Trophoblast cell (in vitro differentiated cells and primary cell): ENCODE measurements at regions not wholly inside any gene's neighbourhood (a gene's known extent, or its start where the extent isn't known, plus 50 kb on each side); places are given as distances from the start of the nearest gene placed in this dataset.

ENCODE experiments used
- DNase-seq, 2 donors: peaks; one replicate each; pipeline ENCODE4 v3.0.0-alpha.2; 2016
- H2AFZ ChIP-seq: 2 replicates; pipeline ENCODE4 v1.6.1; 2013; ENCODE audit warnings: low read length, moderate library complexity, mild to moderate bottlenecking; ENCODE audit not compliant: insufficient read depth, poor library complexity
- H2AK5ac ChIP-seq: 2 replicates; pipeline ENCODE4 v1.6.1; 2013; ENCODE audit warnings: mild to moderate bottlenecking, low read length
- H2BK120ac ChIP-seq: 2 replicates; pipeline ENCODE4 v1.6.1; 2013; ENCODE audit warnings: low read length, mild to moderate bottlenecking, moderate library complexity; ENCODE audit not compliant: insufficient read depth, poor library complexity
- H2BK12ac ChIP-seq: 2 replicates; pipeline ENCODE4 v1.6.1; 2013; ENCODE audit warnings: mild to moderate bottlenecking, low read length, moderate library complexity
- H2BK5ac ChIP-seq: 2 replicates; pipeline ENCODE4 v1.6.1; 2013; ENCODE audit warnings: low read length, low read depth, moderate library complexity, mild to moderate bottlenecking; ENCODE audit not compliant: poor library complexity
- H3K14ac ChIP-seq: 2 replicates; pipeline ENCODE4 v1.6.1; 2013; ENCODE audit warnings: mild to moderate bottlenecking, low read length
- H3K18ac ChIP-seq: 2 replicates; pipeline ENCODE4 v1.6.1; 2013; ENCODE audit warnings: mild to moderate bottlenecking, low read length
- H3K23ac ChIP-seq: 2 replicates; pipeline ENCODE4 v1.6.1; 2013; ENCODE audit warnings: low read length
- H3K27ac ChIP-seq: 2 replicates; pipeline ENCODE4 v1.5.1; 2013; ENCODE audit warnings: low read depth, mild to moderate bottlenecking, inconsistent platforms, low read length, moderate library complexity
- H3K27me3 ChIP-seq: 2 replicates; pipeline ENCODE4 v1.6.1; 2013; ENCODE audit warnings: inconsistent platforms, mild to moderate bottlenecking, low read length, moderate library complexity; ENCODE audit not compliant: insufficient read depth
- H3K36me3 ChIP-seq, 2 experiments: 1 replicate in 1 of 2; 2 replicates in 1 of 2; pipeline ENCODE4 v1.6.1; 2013; ENCODE audit warnings: low read length in 2 of 2, mild to moderate bottlenecking in 2 of 2, moderate library complexity in 1 of 2; ENCODE audit not compliant: insufficient read depth in 2 of 2, control insufficient read depth in 1 of 2
- H3K4ac ChIP-seq: 2 replicates; pipeline ENCODE4 v1.6.1; 2013; ENCODE audit warnings: low read depth, mild to moderate bottlenecking, low read length, moderate library complexity
- H3K4me1 ChIP-seq, 2 experiments: 1 replicate in 1 of 2; 2 replicates in 1 of 2; pipeline ENCODE4 v1.6.1; 2013; ENCODE audit warnings: low read length in 2 of 2, mild to moderate bottlenecking in 2 of 2, moderate library complexity in 1 of 2; ENCODE audit not compliant: insufficient read depth in 2 of 2, control insufficient read depth in 1 of 2
- H3K4me2 ChIP-seq: 2 replicates; pipeline ENCODE4 v1.6.1; 2013; ENCODE audit warnings: inconsistent platforms, mild to moderate bottlenecking, low read length, moderate library complexity
- H3K4me3 ChIP-seq: 2 replicates; pipeline ENCODE4 v1.5.1; 2013; ENCODE audit warnings: mild to moderate bottlenecking, low read depth, low read length, inconsistent platforms
- H3K79me1 ChIP-seq: one replicate; pipeline ENCODE4 v1.6.1; 2013; ENCODE audit warnings: low read length
- H3K79me2 ChIP-seq: 2 replicates; pipeline ENCODE4 v1.6.1; 2013; ENCODE audit warnings: low read length, mild to moderate bottlenecking; ENCODE audit not compliant: control insufficient read depth, insufficient read depth, poor library complexity
- H3K9ac ChIP-seq: 2 replicates; pipeline ENCODE4 v1.6.1; 2013; ENCODE audit warnings: mild to moderate bottlenecking, low read length
- H3K9me3 ChIP-seq: 2 replicates; pipeline ENCODE4 v1.6.1; 2013; ENCODE audit warnings: low read depth, mild to moderate bottlenecking, control low read depth, inconsistent platforms, low read length; ENCODE audit not compliant: insufficient read depth
- H4K12ac ChIP-seq: 2 replicates; pipeline ENCODE4 v1.6.1; 2013; ENCODE audit warnings: low read depth, mild to moderate bottlenecking, low read length, moderate library complexity
- H4K8ac ChIP-seq: 2 replicates; pipeline ENCODE4 v1.6.1; 2013; ENCODE audit warnings: low read depth, mild to moderate bottlenecking, low read length, moderate library complexity
- H4K91ac ChIP-seq: one replicate; pipeline ENCODE4 v1.6.1; 2013; ENCODE audit warnings: low read depth, mild to moderate bottlenecking, low read length, moderate library complexity
- WGBS: extraction: QIAGEN DNeasy Blood & Tissue Kit; methylation state at CpG from one replicate; pipeline ENCODE4 v1.1.7; 2013; ENCODE audit warnings: missing lambda C conversion rate; ENCODE audit not compliant: insufficient read length, insufficient coverage; ENCODE audit errors: extremely low coverage; 5-methylcytosine and 5-hydroxymethylcytosine counted together

- Histone ChIP-seq H2BK120ac (no peak overlapping the region), H3K9ac (no peak overlapping the region), H3K27ac (no peak overlapping the region), H4K12ac (no peak overlapping the region), H3K4me1 (no peaks in the 10 kb centered on the region), H3K4me3 (no peak overlapping the region), H2AFZ (no peak overlapping the region), H3K18ac (no peak overlapping the region), H4K8ac (no peak overlapping the region), H3K9me3 (peaks cover 4% of the 10 kb centered on the region), H3K79me1 (no peaks in the 10 kb centered on the region), H3K14ac (no peak overlapping the region), H3K79me2 (no peaks in the 10 kb centered on the region), H3K23ac (no peak overlapping the region), H2BK5ac (no peak overlapping the region), H4K91ac (no peak overlapping the region), H3K4me2 (no peak overlapping the region), H3K4ac (no peak overlapping the region), H2AK5ac (no peak overlapping the region), H3K27me3 (peaks cover 50% of the 10 kb centered on the region), H2BK12ac (no peak overlapping the region), H3K36me3 (no peaks in the 10 kb centered on the region)
- DNase-seq = no peak
- WGBS = no CpG with 5 or more reads among the region's 6 CpGs
Observed at GRCh38 chr10:100660365-100660764, 85.0 kb upstream of the PAX2 start.

- Histone ChIP-seq H3K23ac (no peak overlapping the region), H3K4me3 (no peak overlapping the region), H3K36me3 (no peaks in the 10 kb centered on the region), H3K27ac (no peak overlapping the region), H3K9me3 (peaks cover 4% of the 10 kb centered on the region), H3K4me2 (no peak overlapping the region), H3K18ac (no peak overlapping the region), H3K4me1 (no peaks in the 10 kb centered on the region), H2BK120ac (no peak overlapping the region), H4K91ac (no peak overlapping the region), H2AFZ (no peak overlapping the region), H2BK5ac (no peak overlapping the region), H4K8ac (no peak overlapping the region), H2BK12ac (no peak overlapping the region), H3K79me1 (no peaks in the 10 kb centered on the region), H3K27me3 (peaks cover 44% of the 10 kb centered on the region), H4K12ac (no peak overlapping the region), H3K4ac (no peak overlapping the region), H3K9ac (no peak overlapping the region), H2AK5ac (no peak overlapping the region), H3K79me2 (no peaks in the 10 kb centered on the region), H3K14ac (no peak overlapping the region)
- WGBS = no CpG with 5 or more reads among the region's 3 CpGs
- DNase-seq = no peak
Observed at GRCh38 chr10:100660945-100661344, 84.4 kb upstream of the PAX2 start.

- Histone ChIP-seq H3K79me1 (no peaks in the 10 kb centered on the region), H3K9ac (no peak overlapping the region), H3K18ac (no peak overlapping the region), H2BK5ac (no peak overlapping the region), H3K23ac (no peak overlapping the region), H3K27ac (no peak overlapping the region), H2BK120ac (no peak overlapping the region), H3K9me3 (peaks cover 4% of the 10 kb centered on the region), H3K4me1 (no peaks in the 10 kb centered on the region), H2AK5ac (no peak overlapping the region), H3K4ac (no peak overlapping the region), H3K4me3 (no peak overlapping the region), H3K79me2 (no peaks in the 10 kb centered on the region), H2BK12ac (no peak overlapping the region), H4K8ac (no peak overlapping the region), H2AFZ (no peak overlapping the region), H3K36me3 (no peaks in the 10 kb centered on the region), H4K91ac (no peak overlapping the region), H3K14ac (no peak overlapping the region), H4K12ac (no peak overlapping the region), H3K4me2 (no peak overlapping the region), H3K27me3 (peaks cover 41% of the 10 kb centered on the region)
- no peak for DNase-seq
- no CpG with 5 or more reads among the region's 13 CpGs for WGBS
Observed at GRCh38 chr10:100661520-100661919, 83.9 kb upstream of the PAX2 start.

GRCh38 chr10:100662067-100662466 is 83.3 kb upstream of the PAX2 start:
- Histone ChIP-seq H3K9me3 (peaks cover 2% of the 10 kb centered on the region), H3K79me1 (no peaks in the 10 kb centered on the region), H3K23ac (no peak overlapping the region), H3K4me3 (no peak overlapping the region), H3K9ac (no peak overlapping the region), H2BK12ac (no peak overlapping the region), H2AK5ac (no peak overlapping the region), H3K27ac (no peak overlapping the region), H4K12ac (no peak overlapping the region), H4K8ac (no peak overlapping the region), H3K18ac (no peak overlapping the region), H3K4me1 (no peaks in the 10 kb centered on the region), H3K4ac (no peak overlapping the region), H3K14ac (no peak overlapping the region), H2AFZ (no peak overlapping the region), H2BK5ac (no peak overlapping the region), H2BK120ac (no peak overlapping the region), H4K91ac (no peak overlapping the region), H3K27me3 (peaks cover 36% of the 10 kb centered on the region), H3K79me2 (no peaks in the 10 kb centered on the region), H3K4me2 (no peak overlapping the region), H3K36me3 (no peaks in the 10 kb centered on the region)
- no peak for DNase-seq
- WGBS = no CpG with 5 or more reads among the region's 7 CpGs
